ENCODE measurements at regions not wholly inside any gene's neighbourhood (a gene's known extent, or its start where the extent isn't known, plus 50 kb on each side); places are given as distances from the start of the nearest gene placed in this dataset.

DNA sequence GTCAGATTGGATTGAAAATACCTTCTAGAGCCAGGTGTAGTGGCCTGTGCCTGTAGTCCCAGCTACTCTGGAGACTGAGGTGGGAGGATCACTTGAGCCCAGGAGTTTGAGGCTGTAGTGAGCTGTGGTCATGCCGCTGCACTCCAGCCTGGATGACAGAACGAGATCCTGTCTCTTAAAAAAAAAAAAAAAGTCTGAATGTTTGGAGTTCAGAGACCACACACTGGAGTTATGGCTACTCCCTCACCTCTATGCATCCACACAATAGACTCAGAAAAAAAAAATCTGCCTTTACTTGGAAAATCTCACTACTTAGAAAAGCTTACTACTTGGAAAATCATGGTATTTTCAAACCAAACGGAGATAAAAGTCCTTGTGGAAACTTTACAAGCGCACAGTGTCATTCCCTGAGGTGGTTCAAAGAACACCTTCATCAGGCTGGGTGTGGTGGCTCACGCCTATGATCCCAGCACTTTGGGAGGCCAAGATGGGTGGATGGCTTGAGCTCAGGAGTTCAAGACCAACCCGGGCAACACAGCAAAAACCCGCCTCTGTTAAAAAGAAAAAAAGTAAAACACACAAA lies 63.9 kb upstream of the PICALM start:
- POLR2A ChIA-PET: interaction anchor here (0.7 kb wide), 1 partner anchor 57 kb away, joined by 4 read pairs; no protein-coding TSS in a partner anchor
- CTCF ChIA-PET: interaction anchor here (0.6 kb wide), 1 partner anchor 117 kb away, joined by 3 read pairs; no protein-coding TSS in a partner anchor

- ChIA-PET CTCF (no interaction called here), POLR2A (no interaction called here)
Measured at GRCh38 chr11:86129740-86130540, 61.1 kb upstream of the PICALM start.

GRCh38 chr11:86128914-86129313 lies 60.0 kb upstream of the PICALM start:
- ChIA-PET CTCF (interaction anchor here (1.4 kb wide), 1 partner anchor 14 kb away, joined by 3 read pairs; no protein-coding TSS in a partner anchor), POLR2A (no interaction called here)

- POLR2A ChIA-PET: no interaction called here
- CTCF ChIA-PET: no interaction called here
Measured at GRCh38 chr11:86126862-86127261, 58.0 kb upstream of the PICALM start.

DNA sequence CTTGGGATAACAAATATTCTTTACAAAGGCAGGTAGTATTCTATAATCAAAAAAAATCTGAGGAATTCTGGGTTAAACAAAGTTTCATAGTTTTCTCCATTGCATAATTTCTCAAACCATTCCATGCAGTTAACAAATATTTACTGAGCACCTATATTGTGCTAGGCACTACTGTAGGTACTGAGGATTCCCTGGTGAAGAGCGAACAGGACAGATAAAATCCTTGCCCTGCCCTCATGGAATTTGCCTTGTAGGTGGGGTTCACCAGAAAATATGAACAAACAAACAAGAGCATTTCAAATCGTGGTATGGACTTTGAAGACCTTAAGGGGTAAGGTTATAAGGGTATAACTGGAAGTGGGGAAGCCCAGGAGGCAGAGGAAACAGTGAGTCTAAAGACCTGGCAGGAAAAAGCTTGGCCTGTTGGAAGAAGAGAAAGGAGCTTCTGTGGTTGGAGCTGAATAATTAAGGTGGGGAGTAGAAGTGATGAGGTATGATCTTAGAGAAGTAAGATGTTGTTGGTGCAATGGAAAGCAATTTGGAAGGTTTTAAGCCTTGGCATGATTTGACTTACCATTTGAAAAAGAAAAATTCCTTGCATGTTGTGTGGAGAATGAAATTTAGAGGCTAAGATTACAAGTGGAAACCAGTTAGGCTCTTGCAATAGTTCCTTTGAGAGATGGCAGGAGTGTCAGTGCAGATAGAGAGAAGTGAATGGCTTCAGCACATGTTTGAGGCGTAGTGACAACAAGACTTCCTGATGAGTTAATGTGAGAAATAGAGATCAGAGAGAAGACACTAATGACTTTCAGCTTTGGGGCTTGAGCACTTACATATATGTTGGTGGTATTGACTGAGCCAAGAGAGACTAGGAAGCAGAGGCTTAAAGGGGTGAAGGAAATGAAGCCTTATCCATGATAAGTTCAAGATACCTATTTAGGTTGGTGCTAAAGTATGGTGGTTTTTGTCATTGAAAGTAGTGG lies 55.7 kb upstream of the PICALM start:
- ChIA-PET CTCF (interaction anchor here (1.2 kb wide), 1 partner anchor 69 kb away, joined by 3 read pairs; no protein-coding TSS in a partner anchor), POLR2A (no interaction called here)

GRCh38 chr11:86122773-86123172 lies 53.9 kb upstream of the PICALM start:
- ChIA-PET POLR2A (no interaction called here), CTCF (interaction anchor here (1.5 kb wide), 1 partner anchor 20 kb away, joined by 3 read pairs; no protein-coding TSS in a partner anchor)

DNA sequence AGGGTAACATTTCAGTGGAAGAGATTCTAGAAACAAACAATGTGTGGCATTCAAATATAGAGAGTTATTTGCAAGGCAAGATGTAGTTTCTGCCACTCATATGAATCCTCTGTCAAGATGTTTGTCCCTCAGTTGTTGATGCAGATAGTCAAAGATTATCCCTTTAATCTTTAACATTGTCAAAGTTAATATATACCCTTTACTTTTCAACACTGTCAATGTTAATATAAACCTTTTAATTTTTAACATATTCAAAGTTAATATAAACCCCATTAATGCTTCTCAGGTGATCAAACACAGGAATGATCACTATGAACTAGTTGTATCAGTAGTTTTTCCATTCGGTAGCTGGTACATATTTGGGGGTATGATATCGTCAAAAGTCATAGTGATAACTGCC lies 51.9 kb upstream of the PICALM start:
- ChIA-PET POLR2A (no interaction called here), CTCF (no interaction called here)

- CTCF ChIA-PET: no interaction called here
Measured at GRCh38 chr11:86119906-86120305, 51.0 kb upstream of the PICALM start.

GRCh38 chr11:86119077-86119476 lies 50.2 kb upstream of the PICALM start:
- POLR2A ChIA-PET: no interaction called here

More at GRCh38 chr11:86119906-86120305, 51.0 kb upstream of the PICALM start:
- POLR2A ChIA-PET: no interaction called here

More at GRCh38 chr11:86119077-86119476, 50.2 kb upstream of the PICALM start:
- CTCF ChIA-PET: interaction anchor here (0.9 to 1.1 kb wide), 2 partner anchors 93 to 169 kb away, joined by 3 to 4 read pairs; no protein-coding TSS in a partner anchor

Data from activated CD8-positive, alpha-beta memory T cell treated with anti-CD3 and anti-CD28 coated beads for 36 hours (primary cell).